ENCODE measurements at regions not wholly inside any gene's neighbourhood (a gene's known extent, or its start where the extent isn't known, plus 50 kb on each side); places are given as distances from the start of the nearest gene placed in this dataset.

GRCh38 chr13:55029280-55029679 lies 2000.7 kb downstream of the OLFM4 start:
- TF ChIP-seq CTCF (IDR thresholded peaks at IDR 0.05): no peak
- TF ChIP-seq POLR2AphosphoS5 (IDR thresholded peaks at IDR 0.05): no peak

Measured in stomach (tissue), 4 donors.